Small intestine (tissue), 7 donors: ENCODE measurements at regions not wholly inside any gene's neighbourhood (a gene's known extent, or its start where the extent isn't known, plus 50 kb on each side); places are given as distances from the start of the nearest gene placed in this dataset.

Source experiments
- DNase-seq, 2 donors: peaks; one replicate each; pipeline versions ENCODE4 v3.0.0 to v3.0.0-alpha.2; 2013
- FAIRE-seq: peaks from 2 replicates; lab custom pipeline; 2012; peaks lifted over from hg19 to GRCh38; lab: Jason Lieb, UNC
- H3K27ac ChIP-seq, 3 donors: one replicate each; pipeline ENCODE4 v1.5.1; 2013; ENCODE audit warnings: low read length in 2 of 3, mild to moderate bottlenecking in 2 of 3, control low read depth in 1 of 3, inconsistent platforms in 1 of 3, low read depth in 1 of 3, moderate library complexity in 1 of 3
- H3K27me3 ChIP-seq, 3 donors: one replicate each; pipeline ENCODE4 v1.6.1; 2013; ENCODE audit warnings: low read length in 3 of 3, inconsistent platforms in 1 of 3; ENCODE audit not compliant: control insufficient read depth in 3 of 3, insufficient read depth in 3 of 3
- H3K36me3 ChIP-seq, 3 donors: one replicate each; pipeline ENCODE4 v1.6.1; 2013; ENCODE audit warnings: low read length in 3 of 3, inconsistent platforms in 1 of 3, low read depth in 1 of 3, mild to moderate bottlenecking in 1 of 3, moderate library complexity in 1 of 3; ENCODE audit not compliant: control insufficient read depth in 3 of 3, insufficient read depth in 2 of 3
- H3K4me1 ChIP-seq, 3 donors: one replicate each; pipeline ENCODE4 v1.6.1; 2013; ENCODE audit warnings: low read length in 2 of 3, inconsistent platforms in 1 of 3, low read depth in 1 of 3, mild to moderate bottlenecking in 1 of 3, moderate library complexity in 1 of 3; ENCODE audit not compliant: control insufficient read depth in 3 of 3, insufficient read depth in 2 of 3
- H3K4me3 ChIP-seq, 3 donors: one replicate each; pipeline ENCODE4 v1.5.1; 2013; ENCODE audit warnings: low read length in 3 of 3, control low read depth in 1 of 3, inconsistent platforms in 1 of 3, low read depth in 1 of 3, mild to moderate bottlenecking in 1 of 3, moderate library complexity in 1 of 3
- H3K9me3 ChIP-seq, 2 donors: one replicate each; pipeline ENCODE4 v1.6.1; 2013; ENCODE audit warnings: low read depth in 1 of 2, low read length in 1 of 2; ENCODE audit not compliant: control insufficient read depth in 2 of 2, insufficient read depth in 1 of 2
- whole genome bisulfite sequencing, 3 donors: extraction: QIAGEN DNeasy Blood & Tissue Kit; methylation state at CpG; one replicate each; pipeline ENCODE4 v1.1.7; 2013; 5-methylcytosine and 5-hydroxymethylcytosine counted together
- donor health status: healthy with polysubstance abuse.
- donor health status: control.
- donor health status: control.
- donor health status: Bipolar disorder and iron deficiency.
- donor health status: healthy.

DNA sequence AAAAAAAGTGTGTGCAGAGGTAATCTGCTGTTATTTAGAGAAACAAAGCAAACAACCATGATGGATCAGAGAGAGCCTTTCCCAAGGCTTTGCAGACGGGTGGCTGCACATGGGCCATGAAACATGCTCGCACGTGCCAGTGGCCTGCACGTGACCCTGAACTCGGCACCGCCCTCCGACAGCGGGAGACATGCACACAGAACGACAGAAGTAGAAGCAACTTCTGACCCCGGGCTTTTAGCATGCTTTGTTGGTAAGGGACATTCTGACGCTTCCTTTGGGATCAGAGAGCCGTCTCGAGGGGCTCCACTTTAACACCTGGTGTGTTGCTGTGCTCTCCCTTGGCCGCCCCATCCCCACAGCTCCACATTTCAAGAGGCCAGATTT, 112.5 kb downstream of the KCNF1 start:
- no peaks in the 10 kb centered on the region for H3K9me3 ChIP-seq
- no peaks in the 10 kb centered on the region for H3K4me1 ChIP-seq
- H3K27ac ChIP-seq = peak overlapping the region in 1 of 3 donors; percentile 4
- DNase-seq (peak; percentile 13 to 42), FAIRE-seq (no peak)
- 31 to 40% (median 40%) methylated on average over 14 of the region's 14 CpGs for WGBS, 3 donors
- H3K4me3 ChIP-seq = no peak overlapping the region
- H3K36me3 ChIP-seq = no peaks in the 10 kb centered on the region
- H3K27me3 ChIP-seq = peaks cover 0 to 3% (median 2%) of the 10 kb centered on the region in 3 donors

DNA sequence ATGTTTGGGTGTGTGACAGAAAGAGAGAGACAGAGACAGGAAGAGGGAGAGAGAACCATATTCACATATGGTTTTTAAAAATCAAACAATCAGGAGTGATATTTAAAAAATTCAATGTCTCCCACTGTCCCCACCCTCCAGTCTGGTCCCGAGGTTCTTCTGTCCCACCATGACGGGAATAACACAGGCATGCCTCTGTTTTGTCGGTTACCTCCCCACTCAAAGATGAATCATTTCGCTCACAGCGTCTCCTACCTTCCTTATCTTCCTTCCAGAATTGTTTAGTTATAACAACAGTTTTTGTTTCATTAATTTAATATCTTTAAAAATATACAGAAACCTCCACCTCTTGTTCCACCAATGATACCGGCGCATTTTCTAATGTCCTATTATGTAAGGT, 113.0 kb downstream of the KCNF1 start:
- DNase-seq = no peak
- H3K4me1 ChIP-seq = no peaks in the 10 kb centered on the region
- 84 to 86% (median 85%) methylated on average over 7 of the region's 7 CpGs for WGBS, 3 donors
- peak overlapping the region in 1 of 3 donors; percentile 4 for H3K27ac ChIP-seq
- H3K9me3 ChIP-seq = no peaks in the 10 kb centered on the region
- H3K27me3 ChIP-seq = peaks cover 0 to 3% (median 2%) of the 10 kb centered on the region in 3 donors
- no peak overlapping the region for H3K4me3 ChIP-seq
- FAIRE-seq = no peak
- no peaks in the 10 kb centered on the region for H3K36me3 ChIP-seq

- Histone ChIP-seq H3K27me3 (peaks cover 0 to 3% (median 2%) of the 10 kb centered on the region in 3 donors), H3K27ac (no peak overlapping the region), H3K36me3 (no peaks in the 10 kb centered on the region), H3K9me3 (no peaks in the 10 kb centered on the region), H3K4me1 (no peaks in the 10 kb centered on the region), H3K4me3 (no peak overlapping the region)
- DNase-seq (no peak), FAIRE-seq (no peak)
- 85 to 90% (median 89%) methylated on average over 15 of the region's 15 CpGs for WGBS, 3 donors
These were observed 114.7 kb downstream of the KCNF1 start for GRCh38 chr2:11026286-11026921.

DNA sequence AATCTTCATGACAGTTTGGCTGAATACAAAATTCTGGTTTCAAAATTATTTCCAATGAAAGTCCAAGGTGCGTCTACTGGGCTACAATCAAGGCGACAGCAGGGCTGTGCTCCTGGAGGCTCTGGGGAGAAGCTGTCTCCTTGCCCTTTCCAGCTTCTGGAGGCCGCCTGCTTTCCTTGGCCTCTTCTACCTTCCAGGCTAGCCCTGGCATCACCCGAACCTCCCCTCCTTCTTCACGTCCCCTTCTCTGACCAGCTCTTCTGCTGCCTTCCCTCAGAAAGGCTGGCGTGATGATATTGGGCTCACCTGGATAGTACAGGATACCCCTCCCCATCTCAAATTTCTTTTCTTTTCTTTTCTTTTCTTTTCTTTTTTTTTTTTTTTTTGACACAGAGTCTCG, 115.5 kb downstream of the KCNF1 start:
- Histone ChIP-seq H3K27me3 (no peaks in the 10 kb centered on the region), H3K4me3 (no peak overlapping the region), H3K4me1 (no peaks in the 10 kb centered on the region), H3K27ac (no peak overlapping the region), H3K9me3 (no peaks in the 10 kb centered on the region), H3K36me3 (no peaks in the 10 kb centered on the region)
- DNase-seq (no peak), FAIRE-seq (no peak)
- WGBS, 3 donors = 78 to 88% (median 79%) methylated on average over 7 of the region's 7 CpGs

DNA sequence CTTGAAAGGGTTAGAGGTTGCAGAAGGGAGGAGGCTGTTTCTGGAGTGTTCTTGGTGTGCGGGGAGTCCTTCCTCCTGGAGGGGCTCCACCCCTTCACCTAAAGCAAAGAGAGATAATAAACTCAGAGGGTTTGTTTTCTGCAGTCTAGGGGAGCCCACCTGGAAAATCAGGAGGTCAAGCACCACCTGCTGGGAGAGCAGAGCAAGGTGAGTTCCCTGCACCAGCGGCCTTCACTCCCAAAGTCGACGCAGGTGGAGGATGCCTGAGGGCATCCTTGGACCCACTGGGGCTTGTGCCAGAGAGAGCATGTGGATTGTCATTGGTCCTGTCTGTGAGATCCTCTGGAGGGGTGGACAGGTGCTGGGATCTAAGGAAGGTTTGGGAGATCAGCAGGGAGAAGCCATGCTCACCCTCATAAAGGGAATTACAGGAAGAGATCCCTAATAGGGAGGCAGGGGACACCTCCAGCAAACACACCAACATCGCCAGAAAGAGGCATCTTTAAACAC, 116.7 kb downstream of the KCNF1 start:
- H3K4me3 ChIP-seq = no peak overlapping the region
- H3K27me3 ChIP-seq = no peaks in the 10 kb centered on the region
- 55 to 75% (median 71%) methylated on average over 5 of the region's 5 CpGs for WGBS, 3 donors
- no peak for FAIRE-seq
- no peak overlapping the region for H3K27ac ChIP-seq
- no peaks in the 10 kb centered on the region for H3K36me3 ChIP-seq
- peak in 1 of 2 donors; percentile 9 for DNase-seq
- peaks cover 0 to 7% of the 10 kb centered on the region in 2 donors for H3K9me3 ChIP-seq
- H3K4me1 ChIP-seq = no peaks in the 10 kb centered on the region

- H3K27ac ChIP-seq = no peak overlapping the region
- H3K9me3 ChIP-seq = peaks cover 0 to 7% of the 10 kb centered on the region in 2 donors
- no peaks in the 10 kb centered on the region for H3K36me3 ChIP-seq
- H3K4me3 ChIP-seq = no peak overlapping the region
- H3K4me1 ChIP-seq = no peaks in the 10 kb centered on the region
- DNase-seq (no peak), FAIRE-seq (no peak)
- 64 to 75% (median 74%) methylated on average over 6 of the region's 6 CpGs for WGBS, 3 donors
- no peaks in the 10 kb centered on the region for H3K27me3 ChIP-seq
These were observed 117.4 kb downstream of the KCNF1 start for GRCh38 chr2:11029136-11029535.

DNA sequence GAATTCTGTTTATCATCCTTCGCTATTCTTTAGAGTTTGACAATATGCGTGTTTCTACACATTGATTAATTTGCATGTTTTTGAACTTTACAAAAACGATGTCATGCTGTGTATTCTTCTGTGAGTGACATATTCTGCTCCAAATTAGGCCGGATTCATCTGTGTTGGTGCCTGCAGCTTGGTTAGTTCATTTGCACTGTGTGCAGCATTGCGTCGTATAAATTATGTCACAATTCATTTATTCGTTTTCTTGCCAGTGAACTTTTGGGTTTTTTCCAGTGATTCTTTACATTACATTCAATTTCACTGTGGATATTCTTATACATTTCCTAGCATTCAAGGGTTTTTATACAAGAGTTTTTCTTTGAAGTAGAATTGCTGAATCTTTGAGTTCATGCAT, 118.3 kb downstream of the KCNF1 start:
- no peaks in the 10 kb centered on the region for H3K27me3 ChIP-seq
- H3K27ac ChIP-seq = no peak overlapping the region
- 82 to 93% (median 87%) methylated on average over 7 of the region's 7 CpGs for WGBS, 3 donors
- no peaks in the 10 kb centered on the region for H3K36me3 ChIP-seq
- no peaks in the 10 kb centered on the region for H3K4me1 ChIP-seq
- DNase-seq (no peak), FAIRE-seq (no peak)
- no peak overlapping the region for H3K4me3 ChIP-seq
- H3K9me3 ChIP-seq = peaks cover 0 to 9% of the 10 kb centered on the region in 2 donors

- DNase-seq (no peak), FAIRE-seq (no peak)
- Histone ChIP-seq H3K36me3 (no peaks in the 10 kb centered on the region), H3K4me3 (no peak overlapping the region), H3K27ac (no peak overlapping the region), H3K27me3 (no peaks in the 10 kb centered on the region), H3K9me3 (peaks cover 0 to 9% of the 10 kb centered on the region in 2 donors), H3K4me1 (no peaks in the 10 kb centered on the region)
- 19 to 48% (median 24%) methylated on average over 4 of the region's 4 CpGs for WGBS, 3 donors
These were observed 119.2 kb downstream of the KCNF1 start for GRCh38 chr2:11030909-11031308.

DNA sequence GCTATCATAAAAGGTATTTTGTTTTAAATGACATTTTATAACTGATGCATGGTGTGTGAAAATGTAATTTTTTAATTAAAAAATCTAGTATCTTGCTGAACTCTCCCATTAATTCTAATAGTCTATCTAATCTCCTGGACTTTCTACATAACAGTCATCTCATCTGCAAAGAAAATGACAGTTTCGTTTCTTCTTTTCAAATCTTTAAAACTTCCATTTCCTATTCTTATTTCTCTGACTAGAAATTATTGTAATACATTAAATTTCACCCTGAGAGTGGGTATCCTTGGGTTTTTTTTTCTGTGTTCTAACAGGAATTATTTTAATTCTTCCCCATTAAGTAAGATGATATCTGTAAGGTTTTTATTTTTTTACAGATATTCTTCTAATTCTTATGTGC, 120.1 kb downstream of the KCNF1 start:
- no peak for FAIRE-seq
- no peak for DNase-seq
- H3K4me3 ChIP-seq = no peak overlapping the region
- no peaks in the 10 kb centered on the region for H3K36me3 ChIP-seq
- H3K27ac ChIP-seq = no peak overlapping the region
- 49 to 61% (median 51%) methylated on average over 1 of the region's 1 CpG for WGBS, 3 donors
- no peaks in the 10 kb centered on the region for H3K27me3 ChIP-seq
- H3K9me3 ChIP-seq = peaks cover 0 to 9% of the 10 kb centered on the region in 2 donors
- H3K4me1 ChIP-seq = no peaks in the 10 kb centered on the region
